Left ventricle myocardium inferior (tissue), 1 donor: ENCODE measurements at regions not wholly inside any gene's neighbourhood (a gene's known extent, or its start where the extent isn't known, plus 50 kb on each side); places are given as distances from the start of the nearest gene placed in this dataset.
"Not testable (repeated sequence)": the region's sequence is repeated elsewhere in the genome, so short reads cannot be mapped to it uniquely, and the experiment has no call there.

ENCODE experiments used
- DNase-seq: peaks from one replicate; pipeline ENCODE4 v3.0.0-alpha.2; 2020
- H3K27ac ChIP-seq: fragments of 200-600 bp; replicated peaks from 2 replicates; pipeline ENCODE4 v1.8.0; 2021
- H3K27me3 ChIP-seq: fragments of 200-600 bp; 2 replicates; pipeline ENCODE4 v1.8.0; 2021; ENCODE audit warnings: low read depth
- H3K36me3 ChIP-seq: fragments of 200-600 bp; 2 replicates; pipeline ENCODE4 v1.8.0; 2021
- H3K4me1 ChIP-seq: fragments of 200-600 bp; 2 replicates; pipeline ENCODE4 v1.8.0; 2021
- H3K4me3 ChIP-seq: fragments of 200-600 bp; 2 replicates; pipeline ENCODE4 v1.8.0; 2021; ENCODE audit warnings: mild to moderate bottlenecking, moderate library complexity
- H3K9me3 ChIP-seq: fragments of 200-600 bp; replicated peaks from 2 replicates; pipeline ENCODE4 v1.8.0; 2021
- intact Hi-C: fragments of 100-400 bp; cut with micrococcal nuclease; formaldehyde crosslinking; loops from one replicate; pipeline ENCODE4 v1.11.0; 2022
- TF ChIP-seq, protein P1 (sequence below): fragments of 200-600 bp; IDR thresholded peaks from 2 replicates; pipeline ENCODE4 v1.8.0; 2021; ENCODE audit warnings: antibody characterized with exemption, mild to moderate bottlenecking, borderline replicate concordance
- donor health status: DM: no; HTN: yes; CAD: no; lungs with severe emphysema.

DNA sequence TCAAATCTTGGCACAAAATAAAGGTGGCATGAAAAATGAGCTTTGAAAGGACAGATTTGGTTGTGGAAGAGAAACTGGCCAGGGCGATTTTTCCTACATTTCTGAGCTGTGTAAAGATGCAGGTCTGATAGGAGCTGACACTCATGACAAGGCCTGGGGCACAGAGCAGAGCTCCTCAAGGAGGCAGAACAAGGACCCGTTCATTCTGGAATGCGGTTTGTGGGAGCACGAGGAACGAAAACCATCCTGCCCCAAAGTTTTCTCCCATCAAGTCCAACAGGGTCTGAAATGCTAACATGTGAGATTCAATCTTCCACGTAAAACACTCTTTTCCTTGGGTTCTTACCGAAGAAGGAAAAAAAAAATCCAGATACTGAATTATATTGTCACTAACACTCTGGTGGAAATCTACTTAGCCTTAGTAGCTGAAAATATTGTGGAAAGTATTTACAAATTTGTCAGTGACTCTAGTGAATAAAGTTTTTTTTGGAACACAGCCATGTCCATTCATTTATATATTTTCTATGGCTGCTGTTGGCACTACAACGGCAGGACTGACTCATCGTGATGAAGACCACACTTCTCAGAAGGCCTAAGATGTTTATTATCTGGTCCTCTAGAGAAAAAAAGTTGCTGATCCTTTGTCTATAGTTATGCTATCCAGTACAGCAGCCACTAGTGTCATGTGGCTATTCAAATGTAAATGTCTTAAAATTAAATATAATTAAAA is 215.7 kb downstream of the BAMBI start:
- no peak for DNase-seq
- TF ChIP-seq, protein P1, sequence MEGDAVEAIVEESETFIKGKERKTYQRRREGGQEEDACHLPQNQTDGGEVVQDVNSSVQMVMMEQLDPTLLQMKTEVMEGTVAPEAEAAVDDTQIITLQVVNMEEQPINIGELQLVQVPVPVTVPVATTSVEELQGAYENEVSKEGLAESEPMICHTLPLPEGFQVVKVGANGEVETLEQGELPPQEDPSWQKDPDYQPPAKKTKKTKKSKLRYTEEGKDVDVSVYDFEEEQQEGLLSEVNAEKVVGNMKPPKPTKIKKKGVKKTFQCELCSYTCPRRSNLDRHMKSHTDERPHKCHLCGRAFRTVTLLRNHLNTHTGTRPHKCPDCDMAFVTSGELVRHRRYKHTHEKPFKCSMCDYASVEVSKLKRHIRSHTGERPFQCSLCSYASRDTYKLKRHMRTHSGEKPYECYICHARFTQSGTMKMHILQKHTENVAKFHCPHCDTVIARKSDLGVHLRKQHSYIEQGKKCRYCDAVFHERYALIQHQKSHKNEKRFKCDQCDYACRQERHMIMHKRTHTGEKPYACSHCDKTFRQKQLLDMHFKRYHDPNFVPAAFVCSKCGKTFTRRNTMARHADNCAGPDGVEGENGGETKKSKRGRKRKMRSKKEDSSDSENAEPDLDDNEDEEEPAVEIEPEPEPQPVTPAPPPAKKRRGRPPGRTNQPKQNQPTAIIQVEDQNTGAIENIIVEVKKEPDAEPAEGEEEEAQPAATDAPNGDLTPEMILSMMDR = no peak
- Histone ChIP-seq H3K27ac (no peak overlapping the region), H3K27me3 (no peaks in the 10 kb centered on the region), H3K9me3 (no peaks in the 10 kb centered on the region), H3K4me3 (no peak overlapping the region), H3K36me3 (no peaks in the 10 kb centered on the region), H3K4me1 (peaks cover 7% of the 10 kb centered on the region)
- intact Hi-C loops = no loop called here

DNA sequence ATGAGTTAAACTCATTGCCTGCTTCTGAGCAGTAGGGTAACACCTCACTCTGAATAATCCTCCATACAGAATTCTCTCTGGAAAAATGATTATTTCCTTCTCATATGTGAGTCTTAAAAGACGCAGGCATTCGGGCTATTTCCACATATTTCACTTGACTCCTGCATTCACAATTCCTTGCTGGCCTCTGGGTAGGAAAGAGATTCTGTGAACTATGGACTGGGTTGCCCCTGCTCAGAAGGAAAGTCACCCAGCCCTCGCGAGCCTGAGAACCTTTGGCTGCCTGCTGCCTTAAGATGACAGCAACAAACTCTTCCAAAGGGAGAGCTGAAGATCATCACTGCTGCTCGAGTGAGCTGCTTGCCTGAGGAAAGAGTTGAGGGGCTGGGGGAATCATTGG is 216.8 kb downstream of the BAMBI start:
- TF ChIP-seq, protein P1 = no peak
- Histone ChIP-seq H3K36me3 (no peaks in the 10 kb centered on the region), H3K27me3 (no peaks in the 10 kb centered on the region), H3K4me1 (peaks cover 12% of the 10 kb centered on the region), H3K27ac (no peak overlapping the region), H3K4me3 (no peak overlapping the region), H3K9me3 (no peaks in the 10 kb centered on the region)
- DNase-seq = no peak
- intact Hi-C loops = no loop called here

DNA sequence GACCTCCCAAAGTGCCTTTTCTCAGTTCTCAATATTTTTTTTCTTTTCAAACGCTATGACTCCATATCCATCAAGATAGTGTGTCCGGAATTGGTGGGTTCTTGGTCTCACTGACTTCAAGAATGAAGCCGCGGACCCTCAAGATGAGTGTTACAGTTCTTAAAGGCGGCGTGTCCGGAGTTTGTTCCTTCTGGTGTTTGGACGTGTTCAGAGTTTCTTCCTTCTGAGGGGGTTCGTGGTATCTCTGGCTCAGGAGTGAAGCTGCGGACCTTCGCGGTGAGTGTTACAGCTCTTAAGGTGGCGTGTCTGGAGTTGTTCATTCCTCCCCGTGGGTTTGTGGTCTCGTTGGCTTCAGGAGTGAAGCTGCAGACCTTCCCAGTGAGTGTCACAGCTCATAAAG is 218.3 kb downstream of the BAMBI start:
- intact Hi-C loops, H3K36me3 ChIP-seq: not testable (repeated sequence)

DNA sequence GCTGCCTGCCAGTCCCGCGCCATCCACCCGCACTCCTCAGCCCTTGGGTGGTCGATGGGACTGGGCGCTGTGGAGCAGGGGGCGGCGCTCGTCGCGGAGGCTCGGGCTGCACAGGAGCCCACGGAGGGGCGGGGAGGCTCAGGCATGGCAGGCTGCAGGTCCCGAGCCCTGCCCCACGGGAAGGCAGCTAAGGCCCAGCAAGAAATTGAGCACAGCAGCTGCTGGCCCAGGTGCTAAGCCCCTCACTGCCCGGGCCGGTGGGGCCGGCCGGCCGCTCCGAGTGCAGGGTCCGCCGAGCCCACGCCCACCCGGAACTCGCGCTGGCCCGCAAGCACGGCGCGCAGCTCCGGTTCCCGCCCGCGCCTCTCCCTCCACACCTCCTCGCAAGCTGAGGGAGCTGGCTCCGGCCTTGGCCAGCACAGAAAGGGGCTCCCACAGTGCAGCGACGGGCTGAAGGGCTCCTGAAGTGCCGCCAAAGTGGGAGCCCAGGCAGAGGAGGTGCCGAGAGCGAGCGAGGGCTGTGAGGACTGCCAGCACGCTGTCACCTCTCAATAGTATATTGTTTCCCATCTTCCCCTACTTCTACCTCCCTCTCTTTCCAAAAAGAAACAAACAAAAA is 219.6 kb downstream of the BAMBI start:
- intact Hi-C loops, DNase-seq, H3K27me3 ChIP-seq, H3K36me3 ChIP-seq, H3K9me3 ChIP-seq: not testable (repeated sequence)
- Histone ChIP-seq H3K4me3 (peak overlapping the region; percentile 33), H3K4me1 (peaks cover 12% of the 10 kb centered on the region), H3K27ac (peak overlapping the region; percentile 83)

More for the DNA sequence above, 218.3 kb downstream of the BAMBI start:
- H3K27me3 ChIP-seq, DNase-seq, H3K9me3 ChIP-seq, H3K4me3 ChIP-seq, H3K27ac ChIP-seq: not testable (repeated sequence)
- peaks cover 12% of the 10 kb centered on the region for H3K4me1 ChIP-seq

DNA sequence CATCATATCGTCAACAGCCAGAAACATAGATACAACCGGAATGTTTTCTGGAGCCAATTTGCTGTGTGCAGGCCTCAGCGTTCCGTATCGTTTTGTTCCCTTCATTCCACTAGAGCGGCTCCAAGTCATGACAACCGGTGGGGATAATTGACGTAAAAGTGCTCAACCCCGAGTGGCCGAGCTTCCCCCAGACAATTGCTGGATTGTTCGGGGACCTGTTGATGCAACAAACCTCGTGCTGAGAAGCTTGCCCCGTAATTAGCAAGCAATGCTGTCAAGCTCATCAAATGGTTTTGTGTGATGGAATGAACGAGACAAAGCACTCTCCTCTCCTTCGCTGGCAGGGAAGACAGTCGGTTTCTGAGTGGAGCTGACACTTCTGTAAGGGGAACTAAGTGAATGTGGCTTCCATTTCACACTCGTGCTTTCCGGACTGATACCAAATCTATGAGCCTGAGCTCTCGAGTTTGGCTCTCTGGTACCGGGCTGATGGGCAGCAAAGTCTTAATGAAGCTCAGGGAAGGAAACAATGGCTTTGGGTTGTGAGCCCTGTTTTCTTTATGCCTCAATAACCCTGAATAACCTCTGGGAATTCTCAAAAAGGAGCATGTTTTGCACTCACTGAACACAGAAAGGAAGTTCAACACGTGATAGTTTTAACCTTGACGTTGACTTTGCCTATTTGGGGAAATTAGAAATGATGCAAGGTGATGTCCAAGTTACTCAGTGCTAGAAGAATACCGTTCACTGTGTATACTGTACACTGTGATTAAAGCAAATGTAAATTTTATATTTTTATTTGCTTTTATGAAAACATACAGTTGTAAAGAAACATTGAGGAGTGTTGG is 220.5 kb downstream of the BAMBI start:
- Histone ChIP-seq H3K27ac (peak overlapping the region; percentile 83), H3K4me1 (peaks cover 12% of the 10 kb centered on the region), H3K9me3 (no peaks in the 10 kb centered on the region), H3K4me3 (peak overlapping the region; percentile 33), H3K36me3 (no peaks in the 10 kb centered on the region), H3K27me3 (no peaks in the 10 kb centered on the region)
- TF ChIP-seq, protein P1 = no peak
- intact Hi-C loops = no loop called here
- peak; percentile 42 for DNase-seq

DNA sequence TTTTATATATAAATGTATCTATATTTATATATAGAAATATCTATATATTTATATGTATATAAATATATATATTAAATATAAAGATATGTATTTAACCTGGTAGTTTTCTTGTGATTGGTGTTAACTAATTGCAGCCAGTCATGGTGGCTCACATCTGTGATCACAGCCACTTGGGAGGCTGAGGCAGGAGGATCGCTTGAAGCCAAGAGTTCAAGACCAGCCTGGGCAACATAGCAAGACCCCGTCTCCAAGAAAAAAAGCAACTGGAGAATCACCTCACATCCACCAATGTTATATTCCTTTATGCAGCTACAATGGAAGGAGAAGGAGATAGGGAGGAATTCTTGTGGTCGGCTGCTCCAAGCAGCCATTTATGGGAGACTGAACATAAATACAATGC is 224.9 kb downstream of the BAMBI start:
- Histone ChIP-seq H3K27ac (no peak overlapping the region), H3K4me1 (peaks cover 11% of the 10 kb centered on the region), H3K9me3 (no peaks in the 10 kb centered on the region), H3K36me3 (no peaks in the 10 kb centered on the region), H3K27me3 (no peaks in the 10 kb centered on the region), H3K4me3 (no peak overlapping the region)
- intact Hi-C loops = no loop called here
- DNase-seq = no peak
- TF ChIP-seq, protein P1 = no peak
